Keratinocyte (primary cell): ENCODE measurements at regions not wholly inside any gene's neighbourhood (a gene's known extent, or its start where the extent isn't known, plus 50 kb on each side); places are given as distances from the start of the nearest gene placed in this dataset.

Source experiments
- DNase-seq: peaks from one replicate; pipeline ENCODE4 v3.0.0-alpha.2; 2011; ENCODE audit warnings: low read depth, missing footprints, low spot score
- FAIRE-seq: peaks from 2 replicates; lab custom pipeline; 2011; peaks lifted over from hg19 to GRCh38; lab: Jason Lieb, UNC
- H2AFZ ChIP-seq: 2 replicates; pipeline ENCODE4 v1.6.0; 2012; ENCODE audit warnings: low read length, control low read depth, inconsistent platforms; ENCODE audit not compliant: control insufficient read depth
- H3K27ac ChIP-seq: 2 replicates; pipeline ENCODE4 v1.5.1; 2011; ENCODE audit warnings: low read length; ENCODE audit not compliant: control insufficient read depth, insufficient read depth
- H3K27me3 ChIP-seq: 3 replicates; pipeline ENCODE4 v1.6.0; 2011; ENCODE audit warnings: low read length; ENCODE audit not compliant: control insufficient read depth, insufficient read depth; ENCODE audit errors: extremely low read depth
- H3K36me3 ChIP-seq, 2 experiments: 2 replicates in 1 of 2; 3 replicates in 1 of 2; pipeline ENCODE4 v1.5.1; 2011; ENCODE audit warnings: low read length in 2 of 2, mild to moderate bottlenecking in 1 of 2; ENCODE audit not compliant: control insufficient read depth in 2 of 2, insufficient read depth in 2 of 2; ENCODE audit errors: extremely low read depth in 1 of 2
- H3K4me1 ChIP-seq: 3 replicates; pipeline ENCODE4 v1.5.1; 2011; ENCODE audit warnings: low read length; ENCODE audit not compliant: control insufficient read depth, insufficient read depth; ENCODE audit errors: extremely low read depth
- H3K4me2 ChIP-seq: 3 replicates; pipeline ENCODE4 v1.6.0; 2011; ENCODE audit warnings: low read depth, low read length; ENCODE audit not compliant: control insufficient read depth, insufficient read depth; ENCODE audit errors: extremely low read depth
- H3K4me3 ChIP-seq, 3 experiments: fragments of 200-600 bp in 1 of 3; sonication (generic) in 1 of 3; 2 replicates in 2 of 3; 3 replicates in 1 of 3; pipeline ENCODE4 v1.5.1; 2011 to 2016; ENCODE audit warnings: low read length in 3 of 3, mild to moderate bottlenecking in 3 of 3, control low read depth in 2 of 3, inconsistent platforms in 1 of 3, low read depth in 1 of 3, mixed read lengths in 1 of 3, mixed run types in 1 of 3, moderate library complexity in 1 of 3; ENCODE audit not compliant: control insufficient read depth in 2 of 3, insufficient read depth in 2 of 3; ENCODE audit errors: extremely low read depth in 1 of 3
- H3K79me2 ChIP-seq: 2 replicates; pipeline ENCODE4 v1.6.0; 2012; ENCODE audit warnings: low read length; ENCODE audit not compliant: control insufficient read depth, insufficient read depth
- H3K9ac ChIP-seq: 3 replicates; pipeline ENCODE4 v1.6.0; 2011; ENCODE audit warnings: low read length; ENCODE audit not compliant: control insufficient read depth, insufficient read depth; ENCODE audit errors: extremely low read depth
- H3K9me1 ChIP-seq: 3 replicates; pipeline ENCODE4 v1.6.0; 2011; ENCODE audit warnings: low read length; ENCODE audit not compliant: control insufficient read depth, insufficient read depth; ENCODE audit errors: extremely low read depth
- H3K9me3 ChIP-seq: 2 replicates; pipeline ENCODE4 v1.5.1; 2012; ENCODE audit warnings: low read depth, low read length; ENCODE audit not compliant: control insufficient read depth
- H4K20me1 ChIP-seq: 3 replicates; pipeline ENCODE4 v1.6.0; 2011; ENCODE audit warnings: low read length; ENCODE audit not compliant: control insufficient read depth, insufficient read depth; ENCODE audit errors: extremely low read depth
- EZH2 ChIP-seq: IDR thresholded peaks from one replicate; pipeline ENCODE4 v1.6.1; 2012; ENCODE audit warnings: inconsistent platforms, mild to moderate bottlenecking, low read length, moderate library complexity
- dilution Hi-C: fragments of 300-500 bp; cut with MboI; formaldehyde crosslinking; loops from one replicate; pipeline ENCODE4 v1.7.0; 2020; ENCODE audit warnings: low sequenced_read_pairs; ENCODE audit not compliant: extremely low pct_ligation_motif_present
- TF ChIP-seq, protein P1 (sequence below), 3 experiments: IDR thresholded peaks in 1 of 3; conservative IDR thresholded peaks in 1 of 3; optimal IDR thresholded peaks in 1 of 3; 2 replicates in 2 of 3; 3 replicates in 1 of 3; pipeline versions ENCODE3 to v1.5.1; 2011; ENCODE audit warnings: low read length in 3 of 3, mild to moderate bottlenecking in 3 of 3, moderate library complexity in 2 of 3, control low read depth in 1 of 3, inconsistent platforms in 1 of 3; ENCODE audit not compliant: insufficient read depth in 2 of 3; ENCODE audit errors: extremely low read depth in 1 of 3

DNA sequence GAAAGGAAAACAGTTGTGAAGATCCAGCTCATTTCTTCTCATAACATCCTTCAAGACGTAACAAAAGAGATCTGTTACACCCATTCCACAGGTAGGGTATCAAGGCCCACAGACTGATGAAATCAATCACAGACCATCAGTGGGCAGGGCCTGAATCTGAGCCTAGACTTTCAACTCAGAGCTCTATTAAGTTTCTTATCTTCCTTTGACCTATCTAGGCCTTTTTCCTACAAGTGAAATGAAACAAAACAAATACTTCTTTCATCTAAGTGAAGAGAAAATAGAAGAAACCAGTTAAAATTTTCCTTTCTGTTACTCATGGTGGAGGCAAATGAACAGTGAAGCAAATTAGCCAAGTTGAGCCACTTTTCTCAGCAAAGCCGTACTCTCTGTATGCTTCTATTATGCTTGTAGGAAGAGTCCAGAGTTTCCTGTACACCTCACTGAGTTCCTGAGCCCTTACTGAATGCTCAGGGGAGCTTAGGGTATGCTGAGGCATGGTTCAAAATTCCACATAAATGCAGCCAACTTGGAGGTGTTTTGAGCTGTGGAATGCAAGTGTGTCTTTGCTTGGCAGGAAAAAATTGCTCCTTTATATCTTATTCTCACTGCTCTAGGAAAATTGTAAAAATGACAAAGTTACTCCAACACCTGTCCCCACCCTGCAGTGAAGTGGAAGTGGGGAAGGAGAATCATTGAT is 91.9 kb downstream of the FEM1C start:
- no peaks in the 10 kb centered on the region for H3K9me3 ChIP-seq
- no peaks in the 10 kb centered on the region for H3K9me1 ChIP-seq
- no peaks in the 10 kb centered on the region for H3K36me3 ChIP-seq
- H3K4me2 ChIP-seq, result no peak overlapping the region
- no peaks in the 10 kb centered on the region for H3K27me3 ChIP-seq
- no peak for TF ChIP-seq EZH2
- TF ChIP-seq, protein P1, sequence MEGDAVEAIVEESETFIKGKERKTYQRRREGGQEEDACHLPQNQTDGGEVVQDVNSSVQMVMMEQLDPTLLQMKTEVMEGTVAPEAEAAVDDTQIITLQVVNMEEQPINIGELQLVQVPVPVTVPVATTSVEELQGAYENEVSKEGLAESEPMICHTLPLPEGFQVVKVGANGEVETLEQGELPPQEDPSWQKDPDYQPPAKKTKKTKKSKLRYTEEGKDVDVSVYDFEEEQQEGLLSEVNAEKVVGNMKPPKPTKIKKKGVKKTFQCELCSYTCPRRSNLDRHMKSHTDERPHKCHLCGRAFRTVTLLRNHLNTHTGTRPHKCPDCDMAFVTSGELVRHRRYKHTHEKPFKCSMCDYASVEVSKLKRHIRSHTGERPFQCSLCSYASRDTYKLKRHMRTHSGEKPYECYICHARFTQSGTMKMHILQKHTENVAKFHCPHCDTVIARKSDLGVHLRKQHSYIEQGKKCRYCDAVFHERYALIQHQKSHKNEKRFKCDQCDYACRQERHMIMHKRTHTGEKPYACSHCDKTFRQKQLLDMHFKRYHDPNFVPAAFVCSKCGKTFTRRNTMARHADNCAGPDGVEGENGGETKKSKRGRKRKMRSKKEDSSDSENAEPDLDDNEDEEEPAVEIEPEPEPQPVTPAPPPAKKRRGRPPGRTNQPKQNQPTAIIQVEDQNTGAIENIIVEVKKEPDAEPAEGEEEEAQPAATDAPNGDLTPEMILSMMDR (optimal IDR thresholded peaks at IDR 0.05 in 1 of 3, IDR thresholded peaks at IDR 0.05 in 1 of 3, conservative IDR thresholded peaks at IDR 0.05 in 1 of 3; ENCODE audit: extremely low read depth in 1 of 3, insufficient read depth in 2 of 3, low read length in 3 of 3), result no peak
- no peak overlapping the region for H3K4me3 ChIP-seq
- no peaks in the 10 kb centered on the region for H3K4me1 ChIP-seq
- H3K27ac ChIP-seq, result no peak overlapping the region
- DNase-seq, result no peak
- H4K20me1 ChIP-seq, result no peaks in the 10 kb centered on the region
- FAIRE-seq, result no peak
- no peak overlapping the region for H2AFZ ChIP-seq
- no peak overlapping the region for H3K9ac ChIP-seq
- no peaks in the 10 kb centered on the region for H3K79me2 ChIP-seq
- dilution Hi-C loops, result no loop called here

- no peaks in the 10 kb centered on the region for H3K9me1 ChIP-seq
- DNase-seq (no peak), FAIRE-seq (no peak)
- no peak for TF ChIP-seq EZH2
- TF ChIP-seq, protein P1 (optimal IDR thresholded peaks at IDR 0.05 in 1 of 3, IDR thresholded peaks at IDR 0.05 in 1 of 3, conservative IDR thresholded peaks at IDR 0.05 in 1 of 3; ENCODE audit: extremely low read depth in 1 of 3, insufficient read depth in 2 of 3, low read length in 3 of 3), result no peak
- no peak overlapping the region for H2AFZ ChIP-seq
- H3K4me3 ChIP-seq, result no peak overlapping the region
- H3K36me3 ChIP-seq, result no peaks in the 10 kb centered on the region
- H3K9me3 ChIP-seq, result no peaks in the 10 kb centered on the region
- H3K4me1 ChIP-seq, result no peaks in the 10 kb centered on the region
- no peaks in the 10 kb centered on the region for H4K20me1 ChIP-seq
- no peak overlapping the region for H3K27ac ChIP-seq
- dilution Hi-C loops, result no loop called here
- H3K79me2 ChIP-seq, result no peaks in the 10 kb centered on the region
- H3K4me2 ChIP-seq, result no peak overlapping the region
- no peaks in the 10 kb centered on the region for H3K27me3 ChIP-seq
- no peak overlapping the region for H3K9ac ChIP-seq
These were observed 92.5 kb downstream of the FEM1C start for GRCh38 chr5:115452083-115452482.
